ENCODE measurements at regions not wholly inside any gene's neighbourhood (a gene's known extent, or its start where the extent isn't known, plus 50 kb on each side); places are given as distances from the start of the nearest gene placed in this dataset.

DNA sequence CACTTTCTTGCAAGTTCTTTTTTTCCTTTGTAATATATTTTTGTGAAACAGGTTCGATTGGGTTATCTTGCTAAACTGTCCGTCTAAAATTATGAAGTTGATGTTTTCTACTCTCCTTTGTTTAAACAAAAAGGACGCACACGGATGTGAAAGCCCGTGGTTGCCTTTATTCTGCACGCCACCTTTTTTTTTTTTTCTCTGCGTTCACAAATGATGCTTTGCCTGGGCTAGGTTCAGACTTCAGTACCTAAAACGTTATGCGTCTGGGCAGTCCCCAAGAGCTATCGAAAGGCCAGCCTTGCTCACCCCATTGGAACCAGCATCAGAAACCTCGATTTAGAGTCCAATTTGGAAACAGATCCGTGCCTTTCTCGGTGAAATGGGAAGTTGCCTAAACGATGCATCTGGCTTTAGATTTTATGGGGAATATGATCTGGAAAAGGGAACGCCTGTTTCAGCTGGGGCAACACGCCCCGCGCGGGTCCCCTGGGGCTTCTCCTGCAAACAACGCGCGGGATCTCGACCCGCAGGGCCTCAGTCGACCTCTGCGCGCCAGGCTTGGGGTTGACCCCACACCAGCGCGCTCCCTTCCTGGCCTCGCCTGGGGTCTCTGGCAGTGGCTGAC is 113.9 kb downstream of the KCNRG start:
- peaks cover 5 to 46% of the 10 kb centered on the region in 2 donors for H3K27me3 ChIP-seq
- no peak overlapping the region for H3K27ac ChIP-seq
- DNase-seq, result no peak
- peaks cover 0 to 27% (median 4%) of the 10 kb centered on the region in 4 donors for H3K4me1 ChIP-seq
- WGBS (ENCODE audit: insufficient coverage, low coverage, low lambda C conversion rate, missing lambda C conversion rate), result 32% methylated on average over 14 of the region's 30 CpGs
- intact Hi-C loops (cut with DNase I), result no loop called here
- H3K4me3 ChIP-seq, result no peak overlapping the region
- H3K36me3 ChIP-seq, result no peaks in the 10 kb centered on the region
- no peak for ATAC-seq
- TF ChIP-seq, protein P1, sequence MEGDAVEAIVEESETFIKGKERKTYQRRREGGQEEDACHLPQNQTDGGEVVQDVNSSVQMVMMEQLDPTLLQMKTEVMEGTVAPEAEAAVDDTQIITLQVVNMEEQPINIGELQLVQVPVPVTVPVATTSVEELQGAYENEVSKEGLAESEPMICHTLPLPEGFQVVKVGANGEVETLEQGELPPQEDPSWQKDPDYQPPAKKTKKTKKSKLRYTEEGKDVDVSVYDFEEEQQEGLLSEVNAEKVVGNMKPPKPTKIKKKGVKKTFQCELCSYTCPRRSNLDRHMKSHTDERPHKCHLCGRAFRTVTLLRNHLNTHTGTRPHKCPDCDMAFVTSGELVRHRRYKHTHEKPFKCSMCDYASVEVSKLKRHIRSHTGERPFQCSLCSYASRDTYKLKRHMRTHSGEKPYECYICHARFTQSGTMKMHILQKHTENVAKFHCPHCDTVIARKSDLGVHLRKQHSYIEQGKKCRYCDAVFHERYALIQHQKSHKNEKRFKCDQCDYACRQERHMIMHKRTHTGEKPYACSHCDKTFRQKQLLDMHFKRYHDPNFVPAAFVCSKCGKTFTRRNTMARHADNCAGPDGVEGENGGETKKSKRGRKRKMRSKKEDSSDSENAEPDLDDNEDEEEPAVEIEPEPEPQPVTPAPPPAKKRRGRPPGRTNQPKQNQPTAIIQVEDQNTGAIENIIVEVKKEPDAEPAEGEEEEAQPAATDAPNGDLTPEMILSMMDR (IDR thresholded peaks at IDR 0.05), result no peak
- no peak for TF ChIP-seq POLR2A (IDR thresholded peaks at IDR 0.05)
- no peaks in the 10 kb centered on the region for H3K9me3 ChIP-seq

DNA sequence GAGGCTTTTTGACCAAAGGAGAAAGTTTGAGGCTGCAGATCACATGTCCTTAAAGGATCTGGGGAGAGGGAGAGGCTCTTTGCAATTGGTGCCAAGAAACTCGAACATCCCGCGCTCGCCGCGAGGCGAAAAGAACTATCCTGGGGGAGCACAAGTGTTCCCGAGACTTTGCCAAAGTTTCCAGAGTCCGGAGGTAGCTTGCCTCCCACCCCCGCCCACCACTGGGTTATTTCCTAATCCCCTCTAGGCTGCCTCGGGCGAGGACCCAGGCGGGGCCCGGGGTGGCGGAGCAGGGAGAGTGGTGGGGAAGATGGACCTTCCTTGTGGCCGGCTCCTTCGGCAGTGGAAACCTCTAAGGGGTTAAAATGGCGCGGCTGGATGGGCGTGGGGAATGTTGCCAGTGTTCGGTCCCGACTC is 114.5 kb downstream of the KCNRG start:
- intact Hi-C loops (cut with DNase I), result no loop called here
- WGBS (ENCODE audit: insufficient coverage, low coverage, low lambda C conversion rate, missing lambda C conversion rate), result 13% methylated on average over 13 of the region's 22 CpGs
- TF ChIP-seq, protein P1 (IDR thresholded peaks at IDR 0.05), result no peak
- TF ChIP-seq POLR2A (IDR thresholded peaks at IDR 0.05), result no peak
- ATAC-seq, result no peak
- Histone ChIP-seq H3K4me1 (peaks cover 0 to 27% (median 4%) of the 10 kb centered on the region in 4 donors), H3K27me3 (peaks cover 5 to 46% of the 10 kb centered on the region in 2 donors), H3K27ac (no peak overlapping the region), H3K9me3 (no peaks in the 10 kb centered on the region), H3K4me3 (peak overlapping the region in 2 of 3 donors; percentile 24 to 31), H3K36me3 (no peaks in the 10 kb centered on the region)
- DNase-seq, result no peak

DNA sequence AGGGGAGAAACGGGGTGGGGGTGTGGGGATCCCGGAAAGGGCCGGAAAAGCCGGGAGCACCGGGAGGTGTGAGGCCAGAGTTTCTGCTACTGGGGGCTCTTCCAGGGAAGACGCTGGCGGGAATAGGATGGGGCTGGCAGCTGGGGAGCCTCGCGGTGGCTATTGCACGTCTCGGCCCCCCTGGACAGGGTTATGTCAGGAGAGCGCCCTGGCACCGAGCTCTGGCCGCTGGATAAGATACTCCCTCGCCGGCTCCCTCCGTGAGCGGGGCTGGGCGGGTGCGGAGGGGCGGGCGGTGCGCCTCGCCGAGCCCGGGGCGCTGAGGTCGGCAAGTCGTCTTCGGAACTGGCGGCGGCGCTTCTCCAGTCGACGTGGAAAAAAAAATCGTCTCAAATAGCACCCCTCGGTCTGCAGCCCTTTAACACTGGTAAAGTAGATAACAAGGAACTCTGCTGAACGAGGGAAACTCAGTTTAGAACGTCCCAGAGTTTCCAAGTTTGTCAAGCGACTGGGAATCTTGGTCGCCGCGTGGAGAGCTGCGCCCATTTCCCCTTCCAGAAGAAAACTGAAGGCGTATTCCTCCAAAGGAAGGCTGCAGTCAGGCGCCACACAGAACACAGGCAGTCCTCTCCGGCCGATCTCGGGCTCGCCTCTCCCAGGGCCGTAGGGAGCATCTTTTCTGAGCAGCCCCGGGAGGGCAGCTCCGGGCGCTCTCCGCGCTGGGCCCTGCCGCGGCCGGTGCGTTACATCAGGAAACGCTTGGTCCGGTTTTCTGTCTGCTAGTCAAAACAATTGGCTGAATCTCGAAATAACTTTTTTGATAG is 115.1 kb downstream of the KCNRG start:
- peak overlapping the region; percentile 24 to 31 (median 28) for H3K4me3 ChIP-seq
- ATAC-seq, result peak; percentile 12 to 40 (median 36)
- intact Hi-C loops (cut with DNase I), result no loop called here
- H3K36me3 ChIP-seq, result no peaks in the 10 kb centered on the region
- H3K27me3 ChIP-seq, result peaks cover 5 to 46% of the 10 kb centered on the region in 2 donors
- 3% methylated on average over 6 of the region's 63 CpGs for WGBS (ENCODE audit: insufficient coverage, low coverage, low lambda C conversion rate, missing lambda C conversion rate)
- TF ChIP-seq POLR2A (IDR thresholded peaks at IDR 0.05), result no peak
- TF ChIP-seq, protein P1 (IDR thresholded peaks at IDR 0.05), result no peak
- H3K9me3 ChIP-seq, result no peaks in the 10 kb centered on the region
- DNase-seq, result peak in 2 of 3 donors; percentile 38 to 61
- H3K27ac ChIP-seq, result no peak overlapping the region
- peaks cover 0 to 27% (median 4%) of the 10 kb centered on the region in 4 donors for H3K4me1 ChIP-seq

DNA sequence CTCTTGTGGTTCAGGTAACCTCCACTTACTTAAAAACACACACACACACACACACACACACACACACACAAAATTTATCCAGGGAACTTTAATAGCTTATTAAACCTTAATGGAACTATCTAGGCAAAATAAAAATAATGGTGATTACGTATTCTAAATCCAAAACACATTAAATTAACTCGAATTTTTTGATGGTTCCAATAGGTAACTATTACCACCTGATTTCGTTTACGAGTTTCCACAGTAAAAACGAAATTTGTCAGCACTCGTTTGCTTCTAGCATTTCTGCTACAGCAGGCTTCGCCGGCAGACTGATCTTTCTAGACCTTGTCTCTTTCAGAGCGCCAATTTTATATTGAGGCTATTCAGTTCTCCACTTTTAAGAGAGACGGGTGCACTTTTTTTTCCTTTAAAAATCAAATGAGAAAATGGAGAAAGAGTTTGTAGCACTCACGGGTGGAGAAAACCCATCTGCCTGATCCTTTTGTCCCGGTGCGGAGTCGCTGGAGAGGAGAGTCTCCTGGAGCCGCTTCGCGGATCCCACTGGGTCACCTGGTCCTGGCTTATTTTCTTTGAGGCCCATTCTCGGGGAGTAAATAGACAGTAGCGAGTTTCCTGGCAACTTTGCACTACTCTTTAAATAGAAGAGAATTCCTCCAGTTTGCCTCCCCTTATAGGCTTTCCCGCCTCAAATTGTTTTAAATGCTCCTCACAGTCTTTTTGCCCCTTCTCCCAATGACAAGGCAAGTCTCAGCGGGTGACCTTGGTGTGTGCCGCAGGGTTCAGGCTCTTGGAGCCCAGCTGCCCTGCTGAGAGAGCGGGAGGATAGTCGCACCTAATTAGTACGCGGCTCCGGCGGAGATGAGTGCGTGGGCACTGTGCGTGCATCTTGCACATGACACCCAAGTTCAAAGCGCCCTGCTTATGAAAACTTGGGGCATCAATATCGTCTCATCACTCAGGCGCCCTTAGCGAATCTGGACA is 117.0 kb downstream of the KCNRG start:
- H3K36me3 ChIP-seq, result no peaks in the 10 kb centered on the region
- no peak for ATAC-seq
- DNase-seq, result no peak
- peaks cover 0 to 17% (median 4%) of the 10 kb centered on the region in 4 donors for H3K4me1 ChIP-seq
- 16% methylated on average over 30 of the region's 34 CpGs for WGBS (ENCODE audit: insufficient coverage, low coverage, low lambda C conversion rate, missing lambda C conversion rate)
- H3K27me3 ChIP-seq, result peaks cover 5 to 46% of the 10 kb centered on the region in 2 donors
- H3K4me3 ChIP-seq, result no peak overlapping the region
- no peak overlapping the region for H3K27ac ChIP-seq
- intact Hi-C loops (cut with DNase I), result no loop called here
- H3K9me3 ChIP-seq, result no peaks in the 10 kb centered on the region
- TF ChIP-seq, protein P1 (IDR thresholded peaks at IDR 0.05), result no peak
- TF ChIP-seq POLR2A (IDR thresholded peaks at IDR 0.05), result no peak
